ENCODE measurements at regions not wholly inside any gene's neighbourhood (a gene's known extent, or its start where the extent isn't known, plus 50 kb on each side); places are given as distances from the start of the nearest gene placed in this dataset.
"Not testable (repeated sequence)": the region's sequence is repeated elsewhere in the genome, so short reads cannot be mapped to it uniquely, and the experiment has no call there.

GRCh38 chr4:18100657-18101056 lies 79.1 kb upstream of the LCORL start:
- TF ChIP-seq CTCF (IDR thresholded peaks at IDR 0.05; ENCODE audit: low read depth, low read length) = no peak
- no peak for DNase-seq (ENCODE audit: extremely low read depth, low read depth)

GRCh38 chr4:18090447-18090846 lies 68.9 kb upstream of the LCORL start:
- not testable (repeated sequence) for DNase-seq (ENCODE audit: extremely low read depth, low read depth)

DNA sequence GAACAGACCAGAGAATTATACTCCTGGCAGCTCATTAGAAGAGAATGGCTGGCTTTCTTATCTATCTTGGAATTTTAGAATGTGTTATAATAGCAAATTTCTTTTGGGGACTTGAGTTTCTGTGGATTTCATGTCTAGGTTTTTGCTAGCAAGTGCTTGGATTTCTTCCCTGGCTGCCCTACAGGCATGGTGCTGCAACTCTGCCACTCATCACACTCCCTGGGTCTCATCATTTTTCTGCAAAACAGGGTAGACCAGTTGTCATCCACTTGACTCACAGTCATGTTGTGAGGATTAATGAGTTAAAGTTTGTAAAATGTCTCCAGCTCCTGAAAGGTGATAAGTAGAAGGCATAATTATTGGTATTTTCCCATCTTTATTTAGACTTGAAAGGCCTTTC lies 60.7 kb upstream of the LCORL start:
- no peak for DNase-seq (ENCODE audit: extremely low read depth, low read depth)
- no peak for TF ChIP-seq CTCF (IDR thresholded peaks at IDR 0.05; ENCODE audit: low read depth, low read length)

GRCh38 chr4:18081708-18082107 lies 60.2 kb upstream of the LCORL start:
- no peak for TF ChIP-seq CTCF (IDR thresholded peaks at IDR 0.05; ENCODE audit: low read depth, low read length)

DNA sequence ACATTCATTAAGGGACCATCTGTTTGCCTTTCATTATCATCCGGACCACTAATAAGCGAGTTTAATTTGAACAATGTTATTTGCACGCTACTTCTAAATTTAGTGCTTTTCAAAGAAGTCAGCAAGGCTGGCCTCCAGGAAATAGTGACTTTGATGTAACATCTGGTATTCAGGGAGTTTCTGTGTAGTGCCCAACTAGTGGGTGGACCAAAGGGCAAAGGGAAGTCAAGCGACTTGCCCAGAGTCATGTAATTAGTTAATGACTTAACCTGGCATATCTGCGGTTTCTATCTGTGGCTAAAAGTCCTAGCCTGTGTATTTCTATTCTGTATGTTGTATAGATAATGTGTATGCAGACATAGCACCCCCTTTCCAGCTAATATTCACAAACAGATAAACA lies 56.3 kb upstream of the LCORL start:
- no peak for TF ChIP-seq CTCF (IDR thresholded peaks at IDR 0.05; ENCODE audit: low read depth, low read length)
- no peak for DNase-seq (ENCODE audit: extremely low read depth, low read depth)

More at GRCh38 chr4:18081708-18082107, 60.2 kb upstream of the LCORL start:
- no peak for DNase-seq (ENCODE audit: extremely low read depth, low read depth)

DNA sequence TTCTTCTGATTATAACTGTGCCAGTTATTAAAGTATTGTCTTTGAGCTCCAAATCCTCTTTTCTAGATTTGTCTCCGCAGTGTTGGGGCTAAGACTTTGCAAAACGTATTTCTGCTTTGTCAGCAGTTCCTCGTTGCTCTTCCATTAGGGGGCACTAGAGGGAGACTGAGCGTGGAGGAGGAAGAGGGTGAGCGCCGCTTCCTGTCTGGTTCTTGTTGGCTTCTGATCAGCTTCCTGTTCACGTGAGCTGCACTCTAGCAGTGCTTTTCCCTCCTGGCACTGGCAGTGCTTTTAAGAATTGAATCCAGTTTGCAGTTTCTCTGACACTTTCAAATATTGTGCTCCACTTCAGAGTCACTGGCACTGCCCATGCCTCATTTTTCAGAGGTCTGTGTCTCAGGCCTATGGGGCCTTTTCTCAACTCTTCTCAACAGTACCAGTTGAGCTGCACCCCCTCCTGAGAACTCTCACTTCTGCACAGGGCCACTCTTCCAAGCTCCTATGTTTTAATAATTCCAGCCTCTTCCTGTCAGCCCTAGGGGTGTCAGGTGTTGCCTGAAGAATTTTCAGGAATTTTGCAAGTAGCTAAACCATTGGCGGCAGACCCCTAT lies 54.4 kb upstream of the LCORL start:
- no peak for DNase-seq (ENCODE audit: extremely low read depth, low read depth)
- TF ChIP-seq CTCF (IDR thresholded peaks at IDR 0.05; ENCODE audit: low read depth, low read length) = peak; percentile 0; the same call in 1 of the 2 replicates

DNA sequence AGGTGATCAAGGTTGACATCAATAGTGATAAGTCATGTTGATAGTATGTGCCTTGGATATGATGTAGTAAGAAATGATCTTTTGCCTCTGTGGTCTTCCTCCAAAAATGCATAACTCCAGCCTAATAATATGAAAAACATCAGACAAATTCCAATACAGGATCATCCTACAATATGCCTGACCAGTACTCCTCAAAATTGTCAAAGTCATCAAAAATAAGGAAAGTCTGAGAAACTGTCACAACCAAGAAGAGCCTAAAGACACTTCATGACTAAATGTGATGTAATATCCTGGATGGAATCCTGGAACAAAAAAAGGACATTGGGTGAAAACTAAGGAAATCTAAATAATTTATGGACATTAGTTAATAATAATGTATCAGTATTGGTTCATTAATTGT lies 50.3 kb upstream of the LCORL start:
- no peak for TF ChIP-seq CTCF (IDR thresholded peaks at IDR 0.05; ENCODE audit: low read depth, low read length)
- no peak for DNase-seq (ENCODE audit: extremely low read depth, low read depth)

All from AG09319 (cell line).